22Rv1 (cell line): ENCODE measurements at regions not wholly inside any gene's neighbourhood (a gene's known extent, or its start where the extent isn't known, plus 50 kb on each side); places are given as distances from the start of the nearest gene placed in this dataset.

ENCODE experiments used
- ZFX ChIP-seq: fragments of 450-650 bp; IDR thresholded peaks from 2 replicates; pipeline ENCODE4 v1.6.1; 2017; ENCODE audit warnings: antibody characterized with exemption, borderline replicate concordance
- TF ChIP-seq, protein P1 (sequence below): fragments of 450-650 bp; IDR thresholded peaks from 2 replicates; pipeline ENCODE4 v1.5.1; 2017; ENCODE audit warnings: mild to moderate bottlenecking

DNA sequence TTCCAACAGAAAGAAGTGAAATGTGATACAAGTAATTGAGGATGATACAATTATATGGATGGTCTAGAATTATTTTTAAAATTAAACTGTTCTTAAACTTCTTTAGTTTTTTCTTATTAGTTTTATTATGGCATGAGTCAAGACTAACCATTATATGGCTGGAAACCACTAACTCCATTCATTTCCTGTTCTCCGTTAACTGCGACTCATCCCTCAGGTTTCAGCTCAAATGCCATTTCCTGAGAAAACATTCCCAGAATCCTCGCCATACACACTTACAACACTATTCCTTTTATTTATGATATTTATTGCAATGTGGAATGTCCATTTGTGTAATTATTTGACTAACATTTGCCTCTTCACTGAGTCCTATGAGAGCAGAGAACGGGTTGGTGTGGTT lies 394.1 kb downstream of the SOX2 start:
- TF ChIP-seq, protein P1, sequence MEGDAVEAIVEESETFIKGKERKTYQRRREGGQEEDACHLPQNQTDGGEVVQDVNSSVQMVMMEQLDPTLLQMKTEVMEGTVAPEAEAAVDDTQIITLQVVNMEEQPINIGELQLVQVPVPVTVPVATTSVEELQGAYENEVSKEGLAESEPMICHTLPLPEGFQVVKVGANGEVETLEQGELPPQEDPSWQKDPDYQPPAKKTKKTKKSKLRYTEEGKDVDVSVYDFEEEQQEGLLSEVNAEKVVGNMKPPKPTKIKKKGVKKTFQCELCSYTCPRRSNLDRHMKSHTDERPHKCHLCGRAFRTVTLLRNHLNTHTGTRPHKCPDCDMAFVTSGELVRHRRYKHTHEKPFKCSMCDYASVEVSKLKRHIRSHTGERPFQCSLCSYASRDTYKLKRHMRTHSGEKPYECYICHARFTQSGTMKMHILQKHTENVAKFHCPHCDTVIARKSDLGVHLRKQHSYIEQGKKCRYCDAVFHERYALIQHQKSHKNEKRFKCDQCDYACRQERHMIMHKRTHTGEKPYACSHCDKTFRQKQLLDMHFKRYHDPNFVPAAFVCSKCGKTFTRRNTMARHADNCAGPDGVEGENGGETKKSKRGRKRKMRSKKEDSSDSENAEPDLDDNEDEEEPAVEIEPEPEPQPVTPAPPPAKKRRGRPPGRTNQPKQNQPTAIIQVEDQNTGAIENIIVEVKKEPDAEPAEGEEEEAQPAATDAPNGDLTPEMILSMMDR: no peak
- no peak for TF ChIP-seq ZFX
